ENCODE measurements at regions not wholly inside any gene's neighbourhood (a gene's known extent, or its start where the extent isn't known, plus 50 kb on each side); places are given as distances from the start of the nearest gene placed in this dataset.

- no peak for TF ChIP-seq CTCF (IDR thresholded peaks at IDR 0.05)
- no peak for TF ChIP-seq POLR2A (IDR thresholded peaks at IDR 0.05)
These were observed 457.7 kb upstream of the TMEM132C start for GRCh38 chr12:127809275-127809674.

Measured in adrenal gland (tissue), 5 donors.